GM19324 (cell line): ENCODE measurements at regions not wholly inside any gene's neighbourhood (a gene's known extent, or its start where the extent isn't known, plus 50 kb on each side); places are given as distances from the start of the nearest gene placed in this dataset.

Experiments used
- ATAC-seq: cut with Tn5 transposase; IDR thresholded peaks from one replicate; pipeline ENCODE4 v1.9.1; 2021; ENCODE audit warnings: mild to moderate bottlenecking, moderate library complexity; ENCODE audit not compliant: unreplicated experiment, low FRiP score

GRCh38 chr12:70150230-70150629 is 93.0 kb upstream of the CNOT2 start:
- no peak for ATAC-seq

GRCh38 chr12:70151993-70152392 is 91.2 kb upstream of the CNOT2 start:
- ATAC-seq: no peak

- no peak for ATAC-seq
Measured at GRCh38 chr12:70154087-70154638, 89.1 kb upstream of the CNOT2 start.

- ATAC-seq: no peak
Measured at GRCh38 chr12:70154960-70155589, 88.2 kb upstream of the CNOT2 start.

- ATAC-seq: no peak
Measured at GRCh38 chr12:70157099-70157498, 86.1 kb upstream of the CNOT2 start.

- no peak for ATAC-seq
Measured at GRCh38 chr12:70165450-70165849, 77.8 kb upstream of the CNOT2 start.

- no peak for ATAC-seq
Measured at GRCh38 chr12:70176290-70176689, 66.9 kb upstream of the CNOT2 start.

- no peak for ATAC-seq
Measured at GRCh38 chr12:70177631-70178030, 65.6 kb upstream of the CNOT2 start.

GRCh38 chr12:70178038-70178437 is 65.2 kb upstream of the CNOT2 start:
- ATAC-seq: no peak

GRCh38 chr12:70180130-70180529 is 63.1 kb upstream of the CNOT2 start:
- no peak for ATAC-seq

GRCh38 chr12:70185301-70185700 is 57.9 kb upstream of the CNOT2 start:
- ATAC-seq: no peak

- ATAC-seq: no peak
Measured at GRCh38 chr12:70186436-70186835, 56.8 kb upstream of the CNOT2 start.

- ATAC-seq: no peak
Measured at GRCh38 chr12:70190262-70191010, 52.8 kb upstream of the CNOT2 start.
